Left kidney (tissue), 1 donor: ENCODE measurements at regions not wholly inside any gene's neighbourhood (a gene's known extent, or its start where the extent isn't known, plus 50 kb on each side); places are given as distances from the start of the nearest gene placed in this dataset.
"Not testable (repeated sequence)": the region's sequence is repeated elsewhere in the genome, so short reads cannot be mapped to it uniquely, and the experiment has no call there.

Experiments
- DNase-seq: peaks from one replicate; pipeline ENCODE4 v3.0.0-alpha.2; 2013

- DNase-seq: no peak
These were observed 455.3 kb downstream of the STK39 start for GRCh38 chr2:167792126-167792525.

DNA sequence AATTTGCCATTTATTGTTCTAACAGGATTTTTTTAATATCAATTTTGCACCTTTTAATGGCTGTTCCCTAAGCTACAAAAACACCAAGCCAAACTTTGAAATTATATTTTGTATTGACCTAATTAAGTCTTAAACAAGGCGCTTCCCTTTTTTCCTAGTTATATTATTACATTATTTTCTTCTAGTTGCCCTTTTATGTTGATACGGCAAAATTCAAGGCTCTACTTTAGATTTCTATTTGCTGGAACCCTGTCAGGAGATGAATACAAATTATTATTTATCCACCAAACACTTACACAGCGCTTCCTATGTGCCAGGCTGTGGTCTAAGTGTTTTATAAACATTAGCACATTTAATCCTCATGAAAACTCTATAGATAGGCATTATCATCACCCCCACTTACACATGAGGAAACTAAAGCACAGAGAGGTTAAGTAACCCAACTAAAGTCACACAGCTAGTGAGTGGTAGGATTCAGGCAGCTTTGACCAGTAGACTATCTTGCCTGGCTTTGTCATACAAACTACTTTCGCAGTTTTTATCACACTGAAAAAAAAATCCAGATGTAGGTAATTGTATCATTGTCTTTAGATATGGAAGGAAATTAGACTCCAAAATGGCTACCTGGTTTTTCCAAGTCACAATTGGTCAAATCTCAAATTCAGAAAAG lies 456.5 kb downstream of the STK39 start:
- no peak for DNase-seq

- no peak for DNase-seq
These were observed 457.2 kb downstream of the STK39 start for GRCh38 chr2:167790189-167790588.

DNA sequence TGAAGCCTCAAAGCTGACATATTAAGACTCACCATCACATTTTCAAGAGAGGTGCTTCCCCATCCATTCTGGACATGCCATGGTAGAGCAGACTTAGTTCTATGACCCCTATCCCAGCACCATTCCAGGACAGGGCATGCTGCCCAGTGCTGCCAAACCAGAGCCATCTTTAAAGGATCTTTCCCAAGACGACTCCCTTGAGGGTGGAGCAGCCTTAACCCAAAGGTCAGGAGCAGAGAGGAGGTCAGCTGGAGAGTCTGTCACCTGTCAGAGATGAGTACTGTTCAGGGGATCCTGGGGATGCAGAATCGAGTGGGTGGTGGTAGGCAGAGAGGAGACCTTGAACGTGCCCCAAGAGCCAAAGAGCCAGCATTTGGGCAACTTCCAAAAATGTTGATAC lies 459.8 kb downstream of the STK39 start:
- DNase-seq: no peak

DNA sequence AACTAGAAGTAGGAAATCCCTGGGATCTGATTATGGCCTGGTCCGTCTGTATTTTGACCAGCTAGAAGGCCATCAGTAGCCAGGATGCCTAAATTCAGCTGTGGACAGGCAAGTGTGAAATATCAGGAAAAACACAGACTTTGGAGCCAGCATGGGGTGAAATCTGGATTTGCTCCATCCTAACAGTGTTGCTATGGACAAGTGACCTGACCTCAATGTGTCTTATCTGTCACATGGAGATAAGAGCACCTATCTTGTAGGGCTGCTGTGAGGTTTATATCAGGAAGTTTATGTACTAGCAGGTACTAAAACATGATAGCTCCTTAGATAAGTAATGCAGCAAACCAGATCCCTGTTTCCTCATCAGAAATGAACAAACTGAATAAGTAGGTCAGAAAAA lies 460.4 kb downstream of the STK39 start:
- DNase-seq: no peak

DNA sequence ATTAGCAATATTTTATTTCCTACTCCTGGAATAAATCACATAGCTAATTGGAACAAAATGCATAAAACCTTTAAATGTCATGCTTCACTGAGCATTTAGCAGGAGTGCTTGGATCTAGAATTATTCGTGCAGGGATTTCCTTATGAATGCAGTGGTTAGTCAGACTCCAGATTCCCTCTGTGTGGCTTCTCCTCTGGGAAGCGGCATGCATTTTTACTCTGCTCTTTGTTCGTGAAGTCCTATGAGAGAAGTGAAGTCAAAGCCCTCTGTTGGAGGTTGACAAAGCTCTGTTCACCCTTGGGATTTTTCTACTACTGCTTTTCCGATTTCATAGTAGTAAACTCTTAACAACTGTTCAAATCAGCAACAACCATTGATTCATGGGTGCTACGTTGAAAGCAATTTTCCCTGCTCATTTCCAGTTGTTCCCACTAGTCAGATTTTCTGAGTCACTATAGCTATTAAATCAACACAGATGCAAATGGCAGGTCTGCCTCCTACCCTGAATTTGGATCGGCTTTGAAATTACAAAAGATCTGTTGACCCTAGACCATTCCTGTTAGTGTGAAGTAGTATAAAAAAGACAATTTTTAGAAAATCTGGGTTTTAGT lies 461.7 kb downstream of the STK39 start:
- no peak for DNase-seq

GRCh38 chr2:167784084-167784425 lies 463.3 kb downstream of the STK39 start:
- no peak for DNase-seq

- no peak for DNase-seq
These were observed 463.9 kb downstream of the STK39 start for GRCh38 chr2:167783261-167784083.

- not testable (repeated sequence) for DNase-seq
These were observed 465.8 kb downstream of the STK39 start for GRCh38 chr2:167781629-167782028.

- DNase-seq: no peak
These were observed 471.0 kb downstream of the STK39 start for GRCh38 chr2:167776359-167776758.

DNA sequence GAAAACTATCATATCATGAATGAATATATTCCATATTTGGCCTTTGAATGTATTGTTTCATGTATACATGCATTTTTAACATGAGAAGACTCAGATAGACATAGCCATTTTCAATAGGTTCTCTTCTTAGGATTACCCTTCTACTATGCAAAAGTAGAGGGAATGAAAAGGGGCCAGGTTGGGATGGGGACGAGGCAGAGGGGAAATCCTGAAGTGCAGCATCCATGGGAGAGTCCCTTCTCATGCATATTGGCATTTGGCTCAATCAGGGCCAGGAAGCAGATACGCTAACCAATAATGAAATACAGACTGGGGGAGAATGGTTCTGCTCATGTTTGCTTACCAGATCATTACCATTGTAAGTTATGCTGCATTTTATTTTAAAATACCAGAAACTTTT lies 475.8 kb downstream of the STK39 start:
- no peak for DNase-seq

GRCh38 chr2:167769020-167769419 lies 478.4 kb downstream of the STK39 start:
- no peak for DNase-seq

DNA sequence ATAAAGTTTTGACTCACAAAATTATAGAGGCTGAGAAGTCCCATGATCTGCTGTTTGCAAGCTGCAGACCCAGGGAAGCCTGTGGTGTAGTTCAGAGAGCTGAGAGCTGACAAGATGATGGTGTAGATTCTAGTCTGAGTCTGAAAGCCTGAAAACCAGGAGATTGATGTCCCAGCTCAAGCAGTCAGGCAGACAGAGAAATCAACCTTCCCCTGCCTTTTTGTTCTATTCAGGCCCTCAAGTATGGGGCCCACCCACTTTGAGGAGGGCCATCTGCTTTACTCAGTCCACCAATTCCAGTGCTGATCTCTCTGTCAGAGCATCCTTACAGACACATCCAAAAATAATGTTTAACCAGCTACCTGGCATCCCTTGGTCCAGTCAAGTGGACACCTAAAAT lies 479.6 kb downstream of the STK39 start:
- no peak for DNase-seq

GRCh38 chr2:167764772-167765341 lies 482.5 kb downstream of the STK39 start:
- no peak for DNase-seq

DNA sequence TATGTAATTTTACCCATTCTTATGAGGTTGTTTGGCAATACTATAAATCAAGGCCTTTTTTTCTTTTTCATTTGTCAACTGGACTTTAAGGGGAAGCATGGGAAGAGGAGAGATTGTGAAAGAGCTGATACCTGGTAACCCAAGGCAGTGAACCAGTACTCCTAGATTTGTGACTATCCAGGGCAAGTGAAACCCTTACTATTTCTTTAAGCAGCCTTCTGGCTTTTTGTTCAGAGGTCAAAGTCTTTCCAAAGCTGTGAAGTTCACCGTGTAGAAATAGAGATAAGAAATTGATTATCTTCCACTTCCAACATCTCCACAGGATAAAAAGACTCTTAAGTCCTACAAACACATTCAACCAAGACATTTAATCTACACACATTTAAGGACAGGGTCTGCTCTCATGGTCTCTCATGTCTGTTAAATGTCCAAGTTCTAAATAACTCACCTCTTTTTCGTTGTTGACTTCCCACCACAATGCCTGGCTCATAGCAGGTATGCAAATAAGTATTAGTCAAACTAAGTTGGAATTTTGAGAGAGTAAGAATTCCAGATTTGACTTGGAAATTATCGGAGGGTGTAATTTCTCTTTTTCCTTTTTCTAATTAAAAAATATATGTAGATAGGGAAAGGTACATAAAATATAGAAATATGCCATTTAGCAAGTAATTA lies 485.8 kb downstream of the STK39 start:
- no peak for DNase-seq

GRCh38 chr2:167759531-167759930 lies 487.9 kb downstream of the STK39 start:
- DNase-seq: no peak

- no peak for DNase-seq
These were observed 489.1 kb downstream of the STK39 start for GRCh38 chr2:167758292-167758691.

DNA sequence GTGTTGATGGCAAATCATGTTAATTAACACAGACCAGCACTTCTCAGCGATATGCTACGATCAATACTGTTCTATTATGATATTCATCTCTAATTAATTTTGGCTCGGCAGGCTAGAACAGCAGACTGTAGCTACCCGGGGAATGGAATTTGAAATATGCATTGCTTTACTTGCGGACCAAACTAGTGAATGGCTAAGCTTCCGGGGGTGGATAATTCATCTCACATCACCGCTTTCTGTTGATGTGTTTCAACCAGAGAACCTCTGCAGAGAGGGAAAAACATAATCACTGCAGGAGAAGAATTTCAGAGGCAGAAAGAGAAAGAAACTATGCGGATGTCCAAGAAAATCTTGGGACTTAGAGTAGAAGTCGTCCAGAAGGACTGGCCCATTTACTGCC lies 490.9 kb downstream of the STK39 start:
- no peak for DNase-seq

DNA sequence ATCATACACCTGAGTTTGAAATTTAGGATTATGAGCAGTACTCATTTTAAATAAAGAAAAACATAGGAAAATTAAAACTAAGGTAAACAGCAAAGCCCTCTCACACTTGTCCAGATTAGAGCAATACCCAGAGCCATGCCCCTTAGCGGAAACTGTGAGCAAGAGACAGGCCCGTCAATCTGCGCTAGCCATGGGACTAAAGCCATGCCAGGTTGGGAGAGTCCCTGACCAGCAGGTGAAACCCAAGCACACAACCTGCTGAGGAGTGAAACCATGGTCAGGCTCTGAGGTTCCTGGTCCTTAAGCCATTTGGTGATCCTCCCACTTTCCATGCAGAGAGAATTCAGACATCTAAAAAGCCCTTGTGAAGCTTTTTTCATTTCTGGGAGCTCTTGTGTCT lies 494.3 kb downstream of the STK39 start:
- no peak for DNase-seq

- no peak for DNase-seq
These were observed 494.7 kb downstream of the STK39 start for GRCh38 chr2:167752734-167753133.

DNA sequence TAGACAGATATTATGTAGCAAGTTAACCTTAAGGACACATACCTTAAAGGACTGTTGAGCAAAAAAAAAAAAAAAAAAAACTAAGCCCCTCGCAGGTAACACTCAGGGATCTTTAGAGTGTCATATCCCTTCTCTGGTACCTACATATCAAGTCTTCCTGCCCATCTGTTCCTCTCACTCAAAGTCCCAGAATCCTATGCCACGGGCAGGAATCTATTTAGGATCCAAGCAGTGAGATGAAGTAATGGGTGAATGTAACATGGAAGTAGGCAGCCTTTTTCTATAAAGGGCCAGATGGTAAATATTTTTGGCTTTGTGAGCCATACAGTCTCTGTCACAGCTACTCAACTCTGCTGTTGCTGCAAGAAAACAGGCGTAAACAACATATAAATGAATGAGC lies 496.7 kb downstream of the STK39 start:
- DNase-seq: no peak

- no peak for DNase-seq
These were observed 497.7 kb downstream of the STK39 start for GRCh38 chr2:167749660-167750059.

DNA sequence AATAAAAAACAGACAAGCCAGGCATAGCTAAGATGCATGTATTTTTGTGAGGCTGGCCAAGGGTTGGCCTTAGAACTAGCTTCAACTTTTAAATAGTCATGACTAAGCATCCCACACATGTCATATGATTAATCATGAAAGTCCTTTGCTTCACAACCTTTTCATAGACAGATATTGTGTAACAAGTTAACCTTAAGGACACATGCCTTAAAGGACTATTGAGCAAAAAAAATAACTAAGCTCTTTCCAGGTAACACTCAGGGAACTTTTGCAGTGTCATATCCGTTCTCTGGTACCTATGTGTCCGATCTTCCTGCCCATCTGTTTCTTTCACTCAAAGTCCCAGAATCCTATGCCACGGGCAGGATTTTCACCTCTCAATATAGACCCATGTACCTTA lies 498.4 kb downstream of the STK39 start:
- DNase-seq: no peak
